ENCODE measurements at regions not wholly inside any gene's neighbourhood (a gene's known extent, or its start where the extent isn't known, plus 50 kb on each side); places are given as distances from the start of the nearest gene placed in this dataset.

GRCh38 chr2:63665846-63666475, 77.2 kb downstream of the MDH1 start:
- peak; percentile 63 for DNase-seq (ENCODE audit: low read depth)
- no peak overlapping the region for H3K4me3 ChIP-seq (ENCODE audit: low read depth, low read length)
- TF ChIP-seq CTCF (IDR thresholded peaks at IDR 0.05; ENCODE audit: insufficient read depth, low read length), result no peak

GRCh38 chr2:63667132-63667700, 78.5 kb downstream of the MDH1 start:
- no peak for DNase-seq (ENCODE audit: low read depth)
- H3K4me3 ChIP-seq (ENCODE audit: low read depth, low read length), result no peak overlapping the region
- no peak for TF ChIP-seq CTCF (IDR thresholded peaks at IDR 0.05; ENCODE audit: insufficient read depth, low read length)

- no peak for TF ChIP-seq CTCF (IDR thresholded peaks at IDR 0.05; ENCODE audit: insufficient read depth, low read length)
- no peak for DNase-seq (ENCODE audit: low read depth)
- H3K4me3 ChIP-seq (ENCODE audit: low read depth, low read length), result no peak overlapping the region
These were observed 79.2 kb downstream of the MDH1 start for GRCh38 chr2:63668000-63668399.

GRCh38 chr2:63668466-63668865, 79.7 kb downstream of the MDH1 start:
- DNase-seq (ENCODE audit: low read depth), result no peak
- no peak overlapping the region for H3K4me3 ChIP-seq (ENCODE audit: low read depth, low read length)
- no peak for TF ChIP-seq CTCF (IDR thresholded peaks at IDR 0.05; ENCODE audit: insufficient read depth, low read length)

- no peak for DNase-seq (ENCODE audit: low read depth)
- TF ChIP-seq CTCF (IDR thresholded peaks at IDR 0.05; ENCODE audit: insufficient read depth, low read length), result no peak
These were observed 80.8 kb downstream of the MDH1 start for GRCh38 chr2:63669596-63669995.

GRCh38 chr2:63673865-63674533, 85.2 kb downstream of the MDH1 start:
- no peak overlapping the region for H3K4me3 ChIP-seq (ENCODE audit: low read depth, low read length)
- no peak for DNase-seq (ENCODE audit: low read depth)
- no peak for TF ChIP-seq CTCF (IDR thresholded peaks at IDR 0.05; ENCODE audit: insufficient read depth, low read length)

More at GRCh38 chr2:63669596-63669995, 80.8 kb downstream of the MDH1 start:
- no peak overlapping the region for H3K4me3 ChIP-seq (ENCODE audit: low read depth, low read length)
